ENCODE measurements at regions not wholly inside any gene's neighbourhood (a gene's known extent, or its start where the extent isn't known, plus 50 kb on each side); places are given as distances from the start of the nearest gene placed in this dataset.

GRCh38 chr6:41492261-41492891 is 53.8 kb upstream of the FOXP4 start:
- 33 to 79% methylated on average over 3 to 13 of the region's 16 CpGs for WGBS, 2 donors
- no peak overlapping the region for H3K4me3 ChIP-seq
- no peaks in the 10 kb centered on the region for H3K9me3 ChIP-seq
- TF ChIP-seq CTCF (IDR thresholded peaks at IDR 0.05) (no peak), POLR2A (IDR thresholded peaks at IDR 0.05) (no peak)
- intact Hi-C loops (cut with DNase I), result no loop called here
- no peak for DNase-seq
- H3K27me3 ChIP-seq, result peaks cover 0 to 77% (median 0%) of the 10 kb centered on the region in 4 donors
- H3K4me1 ChIP-seq, result no peaks in the 10 kb centered on the region
- H3K36me3 ChIP-seq, result no peaks in the 10 kb centered on the region
- H3K27ac ChIP-seq, result no peak overlapping the region

DNA sequence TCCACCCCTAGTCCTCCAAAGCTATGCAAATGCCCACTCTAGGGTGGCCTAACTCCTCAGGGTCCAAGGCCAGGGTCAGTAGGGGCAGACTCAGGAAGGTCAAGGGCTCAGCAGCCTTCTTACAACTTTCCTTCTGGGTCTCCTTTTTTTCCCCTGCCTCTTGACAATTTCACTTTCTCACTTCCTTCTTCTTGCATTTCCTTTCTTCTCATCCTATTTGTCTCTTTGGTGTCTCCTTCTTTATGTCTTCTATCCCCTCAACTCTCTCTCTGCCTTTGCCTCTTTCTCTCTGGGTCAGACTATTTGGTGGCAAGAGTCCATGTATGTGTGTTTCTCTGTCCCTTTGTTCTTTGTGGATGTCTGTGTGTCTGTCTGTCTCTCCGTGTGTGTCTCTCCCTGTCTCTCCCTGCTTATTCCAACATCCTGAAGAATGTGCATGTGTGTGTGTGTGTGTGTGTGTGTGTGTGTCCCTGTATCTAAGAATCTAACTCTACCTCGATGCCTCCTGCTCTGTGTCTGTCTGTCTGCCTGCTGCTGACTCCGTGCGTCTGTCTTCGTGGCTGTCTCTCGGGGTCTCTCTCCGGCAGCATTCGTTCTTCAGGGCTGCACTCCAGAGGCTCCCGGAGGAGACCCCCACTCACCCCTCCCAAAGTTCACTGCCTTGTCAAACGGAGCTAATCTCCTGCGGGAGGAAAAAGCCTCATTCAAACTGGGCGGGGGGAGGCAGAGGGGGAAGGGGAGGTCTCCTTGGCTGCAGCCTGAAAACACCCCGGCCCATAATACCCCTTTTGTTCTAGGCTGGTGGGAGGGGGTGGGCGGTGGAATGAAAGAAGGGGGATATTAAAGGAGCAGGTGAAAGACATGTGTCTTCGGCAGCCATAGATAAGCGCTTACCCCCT is 51.7 kb upstream of the FOXP4 start:
- H3K9me3 ChIP-seq, result no peaks in the 10 kb centered on the region
- no peaks in the 10 kb centered on the region for H3K36me3 ChIP-seq
- H3K27me3 ChIP-seq, result peaks cover 0 to 81% (median 0%) of the 10 kb centered on the region in 4 donors
- WGBS, 2 donors, result 52 to 64% methylated on average over 12 to 13 of the region's 16 CpGs
- no peak overlapping the region for H3K27ac ChIP-seq
- H3K4me3 ChIP-seq, result no peak overlapping the region
- no peaks in the 10 kb centered on the region for H3K4me1 ChIP-seq
- TF ChIP-seq POLR2A (IDR thresholded peaks at IDR 0.05), result no peak
- no peak for TF ChIP-seq CTCF (IDR thresholded peaks at IDR 0.05)
- no peak for DNase-seq
- intact Hi-C loops (cut with DNase I), result no loop called here

Data from esophagus squamous epithelium (tissue), 5 donors.